AG04450 (cell line): ENCODE measurements at regions not wholly inside any gene's neighbourhood (a gene's known extent, or its start where the extent isn't known, plus 50 kb on each side); places are given as distances from the start of the nearest gene placed in this dataset.

Source experiments
- CTCF ChIA-PET: fragments of 300-600, 350-600 bp; formaldehyde crosslinking; extraction: SDS; loops from one replicate; lab custom pipeline; 2022; ENCODE audit warnings: antibody characterized with exemption, inconsistent platforms; lab: Charles Lee
- POLR2A ChIA-PET: fragments of 350-600 bp; formaldehyde crosslinking; extraction: SDS; loops from one replicate; lab custom pipeline; 2021; ENCODE audit warnings: antibody characterized with exemption, inconsistent platforms; lab: Yijun Ruan, JAX
- DNase-seq: peaks from one replicate; pipeline ENCODE4 v3.0.0-alpha.2; 2011; ENCODE audit warnings: low read depth, low spot score
- H3K27ac ChIP-seq: one replicate; pipeline ENCODE4 v1.5.1; 2012; ENCODE audit warnings: low read depth, low read length, control low read depth
- H3K27me3 ChIP-seq: one replicate; pipeline ENCODE4 v1.6.0; 2012; ENCODE audit warnings: low read length; ENCODE audit not compliant: control insufficient read depth, insufficient read depth
- H3K4me3 ChIP-seq: 2 replicates; pipeline ENCODE4 v1.5.1; 2011; ENCODE audit warnings: mild to moderate bottlenecking, low read depth, low read length, control low read depth
- H3K9me3 ChIP-seq: 2 replicates; pipeline ENCODE4 v1.5.1; 2012; ENCODE audit warnings: low read length; ENCODE audit not compliant: control insufficient read depth, insufficient read depth
- CTCF ChIP-seq: IDR thresholded peaks from 2 replicates; pipeline ENCODE4 v1.5.1; 2011; ENCODE audit warnings: low read depth, low read length, control low read depth, inconsistent platforms

- Histone ChIP-seq H3K9me3 (no peaks in the 10 kb centered on the region), H3K4me3 (no peak overlapping the region), H3K27me3 (no peaks in the 10 kb centered on the region), H3K27ac (no peak overlapping the region)
- CTCF ChIA-PET, result interaction anchor here (0.6 kb wide), 1 partner anchor 1197 kb away, joined by 3 read pairs; no protein-coding TSS in a partner anchor
- DNase-seq, result no peak
- no peak for TF ChIP-seq CTCF
- POLR2A ChIA-PET, result no interaction called here
Observed at GRCh38 chr7:115297656-115298055, 375.8 kb downstream of the MDFIC start.

- Histone ChIP-seq H3K27me3 (no peaks in the 10 kb centered on the region), H3K4me3 (no peak overlapping the region), H3K9me3 (no peaks in the 10 kb centered on the region), H3K27ac (no peak overlapping the region)
- CTCF ChIA-PET, result no interaction called here
- DNase-seq, result no peak
- TF ChIP-seq CTCF, result no peak
- POLR2A ChIA-PET, result no interaction called here
Observed at GRCh38 chr7:115293628-115294240, 371.8 kb downstream of the MDFIC start.

- Histone ChIP-seq H3K27ac (no peak overlapping the region), H3K9me3 (no peaks in the 10 kb centered on the region), H3K4me3 (no peak overlapping the region), H3K27me3 (no peaks in the 10 kb centered on the region)
- ChIA-PET CTCF (no interaction called here), POLR2A (no interaction called here)
- no peak for TF ChIP-seq CTCF
- DNase-seq, result no peak
Observed at GRCh38 chr7:115292381-115292780, 370.5 kb downstream of the MDFIC start.

- CTCF ChIA-PET, result no interaction called here
Observed at GRCh38 chr7:115289971-115290370, 368.1 kb downstream of the MDFIC start.

More at GRCh38 chr7:115289971-115290370, 368.1 kb downstream of the MDFIC start:
- H3K27me3 ChIP-seq, result no peaks in the 10 kb centered on the region
- no peak overlapping the region for H3K27ac ChIP-seq
- H3K4me3 ChIP-seq, result no peak overlapping the region
- TF ChIP-seq CTCF, result no peak
- POLR2A ChIA-PET, result no interaction called here
- H3K9me3 ChIP-seq, result no peaks in the 10 kb centered on the region
- DNase-seq, result no peak
